ENCODE measurements at regions not wholly inside any gene's neighbourhood (a gene's known extent, or its start where the extent isn't known, plus 50 kb on each side); places are given as distances from the start of the nearest gene placed in this dataset.

- TF ChIP-seq NFYB (CRISPR knock-in tag; conservative IDR thresholded peaks at IDR 0.05; ENCODE audit: low read depth), result no peak
- TF ChIP-seq ZNF317 (CRISPR knock-in tag; IDR thresholded peaks at IDR 0.05; ENCODE audit: borderline replicate concordance, low read depth), result no peak
- no peak for TF ChIP-seq CREB1 (CRISPR knock-in tag; IDR thresholded peaks at IDR 0.05)
- TF ChIP-seq ZNF219 (CRISPR knock-in tag; IDR thresholded peaks at IDR 0.05; ENCODE audit: borderline replicate concordance), result no peak
- no peak for TF ChIP-seq ZNF671 (CRISPR knock-in tag; IDR thresholded peaks at IDR 0.05)
- TF ChIP-seq SOX15 (CRISPR knock-in tag; IDR thresholded peaks at IDR 0.05), result no peak
- TF ChIP-seq ZNF425 (CRISPR knock-in tag; conservative IDR thresholded peaks at IDR 0.05), result no peak
Measured at GRCh38 chr2:161045726-161046125, 114.5 kb upstream of the TANK start (continued).

DNA sequence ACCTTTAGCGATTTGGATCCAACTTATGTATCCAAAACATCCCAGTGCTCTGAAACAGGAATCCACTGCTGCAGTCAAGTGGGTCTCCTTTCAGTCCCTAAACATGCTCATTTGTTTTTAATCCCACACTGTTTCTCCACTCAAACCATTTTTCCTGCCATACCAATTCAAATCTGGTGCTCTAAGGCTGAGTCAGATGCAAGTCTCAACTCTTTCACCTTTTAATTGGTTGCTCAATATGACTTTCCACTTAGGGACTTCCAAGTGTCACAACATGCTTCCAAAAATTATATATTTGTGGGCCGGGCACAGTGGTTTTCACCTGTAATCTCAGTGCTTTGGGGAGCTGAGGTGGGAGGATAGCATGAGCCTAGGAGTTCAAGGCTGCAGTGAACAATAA is 113.4 kb upstream of the TANK start:
- no peak for ATAC-seq
- Mint-ChIP-seq H3K36me3 (no peaks in the 10 kb centered on the region), H3K27ac (no peak overlapping the region), H3K9me3 (no peaks in the 10 kb centered on the region), H3K4me1 (peaks cover 29% of the 10 kb centered on the region), H3K27me3 (ENCODE audit: low read depth) (no peaks in the 10 kb centered on the region), H3K4me3 (no peak overlapping the region)
- ChIA-PET CTCF (interaction anchor here (2.0 kb wide), 1 partner anchor 17 kb away, joined by 15 read pairs; no protein-coding TSS in a partner anchor), POLR2A (no interaction called here)
- TF ChIP-seq GTF2I (CRISPR knock-in tag; conservative IDR thresholded peaks at IDR 0.05) (no peak), USF2 (CRISPR knock-in tag; IDR thresholded peaks at IDR 0.05) (no peak), TEAD1 (CRISPR knock-in tag; IDR thresholded peaks at IDR 0.05) (no peak), MAX (CRISPR knock-in tag; IDR thresholded peaks at IDR 0.05) (no peak), FOXJ3 (CRISPR knock-in tag; IDR thresholded peaks at IDR 0.05; ENCODE audit: borderline replicate concordance) (no peak), NFYB (CRISPR knock-in tag; conservative IDR thresholded peaks at IDR 0.05; ENCODE audit: low read depth) (no peak), ZNF671 (CRISPR knock-in tag; IDR thresholded peaks at IDR 0.05) (no peak), PREB (CRISPR knock-in tag; IDR thresholded peaks at IDR 0.05; ENCODE audit: borderline replicate concordance) (no peak), ATF3 (CRISPR knock-in tag; conservative IDR thresholded peaks at IDR 0.05) (no peak), ZNF121 (CRISPR knock-in tag; IDR thresholded peaks at IDR 0.05) (no peak), AFF4 (CRISPR knock-in tag; IDR thresholded peaks at IDR 0.05; ENCODE audit: borderline replicate concordance) (no peak), ZNF425 (CRISPR knock-in tag; conservative IDR thresholded peaks at IDR 0.05) (no peak), JUN (CRISPR knock-in tag; IDR thresholded peaks at IDR 0.05) (no peak), NR1H2 (CRISPR knock-in tag; IDR thresholded peaks at IDR 0.05) (no peak), RORB (CRISPR knock-in tag; IDR thresholded peaks at IDR 0.05) (no peak), HMGXB4 (CRISPR knock-in tag; IDR thresholded peaks at IDR 0.05) (no peak), ESRRA (CRISPR knock-in tag; IDR thresholded peaks at IDR 0.05; ENCODE audit: borderline replicate concordance) (no peak)
- TF ChIP-seq, protein P1, sequence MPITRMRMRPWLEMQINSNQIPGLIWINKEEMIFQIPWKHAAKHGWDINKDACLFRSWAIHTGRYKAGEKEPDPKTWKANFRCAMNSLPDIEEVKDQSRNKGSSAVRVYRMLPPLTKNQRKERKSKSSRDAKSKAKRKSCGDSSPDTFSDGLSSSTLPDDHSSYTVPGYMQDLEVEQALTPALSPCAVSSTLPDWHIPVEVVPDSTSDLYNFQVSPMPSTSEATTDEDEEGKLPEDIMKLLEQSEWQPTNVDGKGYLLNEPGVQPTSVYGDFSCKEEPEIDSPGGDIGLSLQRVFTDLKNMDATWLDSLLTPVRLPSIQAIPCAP (CRISPR knock-in tag; IDR thresholded peaks at IDR 0.05), result no peak
- no peak for DNase-seq (ENCODE audit: low spot score)
